HCT116 (cell line): ENCODE measurements at regions not wholly inside any gene's neighbourhood (a gene's known extent, or its start where the extent isn't known, plus 50 kb on each side); places are given as distances from the start of the nearest gene placed in this dataset.

Source experiments
- ATAC-seq: fragments of 200-7000 bp; cut with Tn5 transposase; 2 replicates; pipeline ENCODE4 v1.9.1; 2020; ENCODE audit warnings: mild to moderate bottlenecking, moderate library complexity
- BruUV-seq: library from RNA; stranded (reverse); fragments of 400-500 nt; replicated peaks from 2 replicates; lab custom pipeline; 2021; lab: Mats Ljungman, UMichigan
- CTCF ChIA-PET: fragments of 300-600 bp; sonication (Branson Sonifier 250); formaldehyde crosslinking; loops from one replicate; lab custom pipeline; 2021; ENCODE audit warnings: antibody characterized with exemption; lab: Charles Lee
- POLR2A ChIA-PET: fragments of 300-600, 350-600 bp; sonication (Branson Sonifier 250); formaldehyde crosslinking; loops from one replicate; lab custom pipeline; 2021; ENCODE audit warnings: antibody characterized with exemption; lab: Charles Lee
- RAD21 ChIA-PET, 2 experiments: fragments of 300-600 bp; sonication (Branson Sonifier 250); formaldehyde crosslinking; loops; one replicate each; lab custom pipeline; 2023; ENCODE audit warnings: low total read pairs in 2 of 2; ENCODE audit not compliant: uncharacterized antibody in 2 of 2, unreplicated experiment in 2 of 2, low non-redundant PET in 1 of 2; lab: Charles Lee
- DNase-seq: peaks from one replicate; pipeline ENCODE4 v3.0.0-alpha.2; 2010; ENCODE audit warnings: low read depth, low spot score
- H2AFZ ChIP-seq: fragments of 200-600 bp; shearing (Covaris generic), sonication (generic); 2 replicates; pipeline ENCODE4 v1.6.1; 2017; ENCODE audit warnings: low read depth, mixed run types, mixed read lengths, antibody characterized with exemption, low read length; ENCODE audit not compliant: poor library complexity, severe bottlenecking
- H3K27ac ChIP-seq: 2 replicates; pipeline ENCODE4 v1.5.1; 2012; ENCODE audit warnings: low read depth, low read length
- H3K27me3 ChIP-seq: fragments of 200-600 bp; sonication (generic); 2 replicates; pipeline ENCODE4 v1.6.1; 2016; ENCODE audit warnings: mixed run types, low read length, mixed read lengths; ENCODE audit not compliant: insufficient read depth
- H3K36me3 ChIP-seq, 2 experiments: fragments of 200-500 bp in 1 of 2; fragments of 200-600 bp in 1 of 2; sonication (Bioruptor generic) in 1 of 2; sonication (generic) in 1 of 2; 2 replicates each; pipeline versions ENCODE4 v1.5.1 to v1.6.1; 2014 to 2016; ENCODE audit warnings: low read length in 2 of 2, inconsistent platforms in 1 of 2, mixed read lengths in 1 of 2, mixed run types in 1 of 2; ENCODE audit not compliant: insufficient read depth in 2 of 2, control insufficient read depth in 1 of 2
- H3K4me1 ChIP-seq, 2 experiments: fragments of 200-600 bp in 1 of 2; sonication (generic) in 1 of 2; 2 replicates each; pipeline versions ENCODE4 v1.5.1 to v1.6.1; 2012 to 2017; ENCODE audit warnings: low read length in 2 of 2, inconsistent platforms in 1 of 2, mild to moderate bottlenecking in 1 of 2, mixed read lengths in 1 of 2, mixed run types in 1 of 2, moderate library complexity in 1 of 2; ENCODE audit not compliant: insufficient read depth in 2 of 2, control insufficient read depth in 1 of 2
- H3K4me2 ChIP-seq: fragments of 200-600 bp; sonication (generic); 2 replicates; pipeline ENCODE4 v1.6.1; 2017; ENCODE audit warnings: mixed run types, low read length, mixed read lengths
- H3K4me3 ChIP-seq, 2 experiments: fragments of 200-600 bp in 1 of 2; sonication (generic) in 1 of 2; replicated peaks in 1 of 2; 2 replicates each; pipeline ENCODE4 v1.5.1; 2011 to 2016; ENCODE audit warnings: low read length in 2 of 2, control low read depth in 1 of 2, low read depth in 1 of 2, mild to moderate bottlenecking in 1 of 2, mixed read lengths in 1 of 2, mixed run types in 1 of 2
- H3K79me2 ChIP-seq: fragments of 200-600 bp; sonication (generic); 2 replicates; pipeline ENCODE4 v1.6.1; 2017; ENCODE audit warnings: mild to moderate bottlenecking, mixed run types, low read length, moderate library complexity, mixed read lengths; ENCODE audit not compliant: insufficient read depth
- H3K9ac ChIP-seq: fragments of 200-600 bp; sonication (generic); 2 replicates; pipeline ENCODE4 v1.6.1; 2016; ENCODE audit warnings: low read length, mixed read lengths
- H3K9me2 ChIP-seq: fragments of 200-600 bp; sonication (generic), shearing (Covaris generic); 2 replicates; pipeline ENCODE4 v1.6.1; 2017; ENCODE audit warnings: mixed run types, mild to moderate bottlenecking, moderate library complexity; ENCODE audit not compliant: insufficient read depth
- H3K9me3 ChIP-seq, 2 experiments: fragments of 200-500 bp in 1 of 2; fragments of 200-600 bp in 1 of 2; sonication (Bioruptor generic) in 1 of 2; sonication (generic) in 1 of 2; 2 replicates each; pipeline ENCODE4 v1.6.1; 2014 to 2017; ENCODE audit warnings: low read length in 2 of 2, mixed read lengths in 2 of 2, inconsistent platforms in 1 of 2, low read depth in 1 of 2, mild to moderate bottlenecking in 1 of 2, mixed run types in 1 of 2, moderate library complexity in 1 of 2; ENCODE audit not compliant: control insufficient read depth in 1 of 2, insufficient read depth in 1 of 2
- H4K20me1 ChIP-seq: fragments of 200-600 bp; sonication (generic), shearing (Covaris generic); 2 replicates; pipeline ENCODE4 v1.6.1; 2017; ENCODE audit warnings: mixed run types, mild to moderate bottlenecking, moderate library complexity; ENCODE audit not compliant: insufficient read depth
- CBX3 ChIP-seq: IDR thresholded peaks from 2 replicates; pipeline ENCODE4 v1.6.1; 2012; ENCODE audit warnings: low read depth
- CTCF ChIP-seq, 3 experiments: fragments of 200-600 bp in 1 of 3; sonication (generic) in 1 of 3; IDR thresholded peaks in 2 of 3; conservative IDR thresholded peaks in 1 of 3; 2 replicates each; pipeline ENCODE4 v1.5.1; 2012 to 2017; ENCODE audit warnings: low read depth in 2 of 3, low read length in 2 of 3, antibody characterized with exemption in 1 of 3, borderline replicate concordance in 1 of 3, control low read depth in 1 of 3, mild to moderate bottlenecking in 1 of 3, mixed read lengths in 1 of 3, mixed run types in 1 of 3, moderate library complexity in 1 of 3; ENCODE audit not compliant: insufficient read depth in 1 of 3
- EGR1 ChIP-seq: IDR thresholded peaks from 2 replicates; pipeline ENCODE4 v1.6.1; 2012; ENCODE audit warnings: low read depth
- EZH2phosphoT487 ChIP-seq: fragments of 200-600 bp; IDR thresholded peaks from 2 replicates; pipeline ENCODE4 v1.6.1; 2018; ENCODE audit warnings: antibody characterized with exemption, borderline replicate concordance
- FOSL1 ChIP-seq: IDR thresholded peaks from 2 replicates; pipeline ENCODE4 v1.6.1; 2012; ENCODE audit warnings: low read depth
- MAX ChIP-seq: IDR thresholded peaks from 2 replicates; pipeline ENCODE4 v1.6.1; 2012
- POLR2A ChIP-seq: IDR thresholded peaks from 2 replicates; pipeline ENCODE4 v1.7.0; 2011; ENCODE audit warnings: borderline replicate concordance; ENCODE audit not compliant: insufficient read depth, insufficient read length; ENCODE audit errors: extremely low read depth
- POLR2AphosphoS5 ChIP-seq: IDR thresholded peaks from 2 replicates; pipeline ENCODE4 v1.6.1; 2011; ENCODE audit warnings: mild to moderate bottlenecking, low read depth, low read length, moderate library complexity
- RAD21 ChIP-seq: IDR thresholded peaks from 2 replicates; pipeline ENCODE4 v1.6.1; 2012; ENCODE audit warnings: low read depth, mild to moderate bottlenecking
- REST ChIP-seq: IDR thresholded peaks from 2 replicates; pipeline ENCODE4 v1.6.1; 2012; ENCODE audit warnings: low read depth
- YY1 ChIP-seq: IDR thresholded peaks from 2 replicates; pipeline ENCODE4 v1.6.1; 2011; ENCODE audit warnings: low read length, low read depth, moderate library complexity, mild to moderate bottlenecking; ENCODE audit not compliant: insufficient replicate concordance; ENCODE audit errors: extremely low read depth
- ZFX ChIP-seq: fragments of 450-650 bp; IDR thresholded peaks from 2 replicates; pipeline ENCODE4 v1.6.1; 2017
- ZNF274 ChIP-seq: fragments of 200-500 bp; sonication (Bioruptor generic); IDR thresholded peaks from 2 replicates; pipeline ENCODE4 v1.6.1; 2014; ENCODE audit warnings: mild to moderate bottlenecking, low read depth, low read length, inconsistent platforms
- intact Hi-C: fragments of 100-400 bp; cut with micrococcal nuclease; formaldehyde crosslinking; loops from 2 replicates; pipeline ENCODE4 v1.10.0; 2022

- Histone ChIP-seq H4K20me1 (no peaks in the 10 kb centered on the region), H2AFZ (no peak overlapping the region), H3K4me1 (no peaks in the 10 kb centered on the region), H3K27ac (no peak overlapping the region), H3K79me2 (no peaks in the 10 kb centered on the region), H3K4me2 (no peak overlapping the region), H3K4me3 (no peak overlapping the region), H3K9ac (no peak overlapping the region), H3K36me3 (no peaks in the 10 kb centered on the region), H3K9me2 (no peaks in the 10 kb centered on the region), H3K27me3 (no peaks in the 10 kb centered on the region), H3K9me3 (peaks cover 11 to 37% of the 10 kb centered on the region in 2 experiments; a peak in 3 of 4 replicates)
- no TSS peak for BruUV-seq
- TF ChIP-seq ZNF274 (no peak), EGR1 (no peak), ZFX (no peak), CBX3 (no peak)
- ATAC-seq = no peak
- POLR2A ChIA-PET = no interaction called here
- no peak for DNase-seq
- CTCF ChIA-PET = no interaction called here
- intact Hi-C loops = no loop called here
- RAD21 ChIA-PET = no interaction called here
Measured at GRCh38 chr18:64850791-64851190, 701.9 kb upstream of the LINC00305 start.

- TF ChIP-seq ZFX (no peak), YY1 (no peak), REST (no peak), FOSL1 (no peak), POLR2AphosphoS5 (no peak), EZH2phosphoT487 (no peak), POLR2A (no peak), MAX (no peak), CTCF (IDR thresholded peaks at IDR 0.05 in 2 of 3, conservative IDR thresholded peaks at IDR 0.05 in 1 of 3; ENCODE audit: borderline replicate concordance in 1 of 3, insufficient read depth in 1 of 3, low read depth in 2 of 3, low read length in 2 of 3) (no peak), RAD21 (no peak), ZNF274 (no peak)
- Histone ChIP-seq H3K9me2 (no peaks in the 10 kb centered on the region), H3K27ac (no peak overlapping the region), H3K4me1 (no peaks in the 10 kb centered on the region), H3K4me2 (no peak overlapping the region), H3K9me3 (peaks cover 14 to 17% of the 10 kb centered on the region in 2 experiments; a peak in 2 of 4 replicates), H3K79me2 (no peaks in the 10 kb centered on the region), H3K36me3 (no peaks in the 10 kb centered on the region), H3K27me3 (no peaks in the 10 kb centered on the region), H3K9ac (no peak overlapping the region), H4K20me1 (no peaks in the 10 kb centered on the region; the same call in 1 of the 2 replicates), H2AFZ (no peak overlapping the region), H3K4me3 (no peak overlapping the region)
- no TSS peak for BruUV-seq
- ChIA-PET CTCF (no interaction called here), POLR2A (no interaction called here), RAD21 (no interaction called here)
- DNase-seq = no peak
- intact Hi-C loops = no loop called here
- no peak for ATAC-seq
Measured at GRCh38 chr18:64840911-64841701, 692.2 kb upstream of the LINC00305 start.
